ENCODE measurements at regions not wholly inside any gene's neighbourhood (a gene's known extent, or its start where the extent isn't known, plus 50 kb on each side); places are given as distances from the start of the nearest gene placed in this dataset.

GRCh38 chr22:48256041-48256739 lies 1493.7 kb downstream of the TBC1D22A start:
- DNase-seq (ENCODE audit: low spot score): no peak

GRCh38 chr22:48254311-48254873 lies 1491.9 kb downstream of the TBC1D22A start:
- DNase-seq (ENCODE audit: low spot score): no peak

DNA sequence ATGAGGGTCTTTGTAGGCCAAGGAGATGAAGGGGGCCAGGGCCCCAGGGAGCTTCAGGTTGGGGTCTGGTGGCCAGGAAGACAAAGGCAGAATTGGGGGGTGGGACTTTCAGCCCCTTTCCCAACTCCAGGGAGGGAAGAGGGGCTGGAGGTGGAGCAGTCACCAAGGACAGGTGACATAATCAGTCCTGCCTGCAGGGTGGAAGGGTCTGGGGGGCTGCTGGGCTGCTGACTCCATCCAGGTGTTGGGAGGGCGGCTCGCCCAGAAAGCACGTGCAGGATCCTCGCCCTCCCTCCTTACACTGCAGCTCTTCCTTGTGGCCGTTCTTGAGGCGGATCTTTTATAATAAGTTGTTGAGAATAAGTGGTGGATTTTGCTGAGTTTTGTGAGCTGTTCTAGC lies 1491.1 kb downstream of the TBC1D22A start:
- no peak for DNase-seq (ENCODE audit: low spot score)

GRCh38 chr22:48253136-48253535 lies 1490.7 kb downstream of the TBC1D22A start:
- no peak for DNase-seq (ENCODE audit: low spot score)

DNA sequence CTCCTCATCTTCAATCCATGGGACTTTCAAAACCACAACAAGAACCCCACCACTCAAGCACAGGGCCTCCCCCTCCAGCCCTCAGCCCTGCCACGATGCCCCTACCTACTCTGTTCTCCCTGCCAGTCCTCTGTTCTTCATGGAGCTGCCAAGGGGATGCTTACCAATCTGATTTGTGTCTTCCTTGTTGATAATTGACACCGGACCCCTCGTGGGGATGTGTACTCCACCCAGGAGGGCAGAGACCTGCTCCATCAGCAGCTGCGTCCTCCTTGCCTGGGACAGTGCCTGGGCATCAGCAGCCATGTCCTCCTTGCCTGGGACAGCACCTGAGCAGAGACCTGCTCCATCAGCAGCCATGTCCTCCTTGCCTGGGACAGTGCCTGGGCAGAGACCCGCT lies 1489.2 kb downstream of the TBC1D22A start:
- DNase-seq (ENCODE audit: low spot score): no peak

- no peak for DNase-seq (ENCODE audit: low spot score)
Observed at GRCh38 chr22:48250937-48251530, 1488.6 kb downstream of the TBC1D22A start.

DNA sequence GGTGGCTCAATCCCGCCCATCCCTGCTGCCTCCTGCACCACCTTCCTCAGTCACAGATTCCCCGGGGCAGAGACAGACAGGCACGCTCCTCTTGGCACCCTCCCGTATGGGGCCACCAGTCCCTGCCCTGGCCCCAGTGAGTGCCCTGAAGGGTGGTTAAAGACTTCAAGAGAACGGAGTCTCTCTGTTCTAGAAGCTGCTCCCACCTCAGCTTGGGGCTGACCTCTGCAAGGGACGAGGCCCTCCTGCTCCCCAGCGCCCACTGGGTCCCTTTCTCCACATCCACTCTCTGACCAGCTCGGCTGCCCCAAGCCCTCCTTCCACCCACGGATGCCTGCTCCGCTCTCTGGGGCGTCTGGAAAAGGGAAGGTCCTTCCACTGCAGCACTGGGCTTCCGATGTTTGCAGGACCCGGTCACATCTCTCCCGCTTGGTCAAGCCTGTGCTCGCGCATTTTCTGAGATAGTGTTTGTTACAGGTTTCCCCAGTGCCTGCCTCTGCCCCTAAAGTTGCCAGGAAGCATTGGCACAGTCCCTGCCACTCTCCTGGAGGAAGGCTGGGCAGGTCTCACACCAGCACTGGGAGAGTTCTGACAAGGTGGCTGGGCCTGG lies 1487.9 kb downstream of the TBC1D22A start:
- no peak for DNase-seq (ENCODE audit: low spot score)

GRCh38 chr22:48249713-48250268 lies 1487.3 kb downstream of the TBC1D22A start:
- DNase-seq (ENCODE audit: low spot score): no peak

- DNase-seq (ENCODE audit: low spot score): no peak
Observed at GRCh38 chr22:48248901-48249455, 1486.5 kb downstream of the TBC1D22A start.

DNA sequence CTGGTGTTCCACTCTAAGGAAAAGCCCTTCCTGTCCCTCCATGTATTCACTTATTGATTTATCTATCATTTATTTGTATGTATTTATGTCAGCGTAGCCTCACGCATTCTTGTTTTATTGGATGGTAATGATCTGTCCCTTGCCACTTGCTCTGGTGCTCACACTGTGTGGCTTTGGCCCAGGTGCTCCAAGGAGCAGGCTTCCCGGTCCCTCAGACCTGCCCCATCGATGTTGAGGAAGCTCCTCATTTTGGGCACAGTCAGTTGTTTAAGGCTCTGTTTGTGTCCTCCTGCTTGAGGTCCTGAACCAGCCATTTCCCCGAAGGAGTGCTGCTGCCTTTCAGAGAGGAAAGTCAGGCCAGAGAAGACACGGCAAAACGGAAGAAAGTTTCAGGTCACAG lies 1485.4 kb downstream of the TBC1D22A start:
- DNase-seq (ENCODE audit: low spot score): no peak

GRCh38 chr22:48245196-48245485 lies 1482.7 kb downstream of the TBC1D22A start:
- DNase-seq (ENCODE audit: low spot score): no peak

DNA sequence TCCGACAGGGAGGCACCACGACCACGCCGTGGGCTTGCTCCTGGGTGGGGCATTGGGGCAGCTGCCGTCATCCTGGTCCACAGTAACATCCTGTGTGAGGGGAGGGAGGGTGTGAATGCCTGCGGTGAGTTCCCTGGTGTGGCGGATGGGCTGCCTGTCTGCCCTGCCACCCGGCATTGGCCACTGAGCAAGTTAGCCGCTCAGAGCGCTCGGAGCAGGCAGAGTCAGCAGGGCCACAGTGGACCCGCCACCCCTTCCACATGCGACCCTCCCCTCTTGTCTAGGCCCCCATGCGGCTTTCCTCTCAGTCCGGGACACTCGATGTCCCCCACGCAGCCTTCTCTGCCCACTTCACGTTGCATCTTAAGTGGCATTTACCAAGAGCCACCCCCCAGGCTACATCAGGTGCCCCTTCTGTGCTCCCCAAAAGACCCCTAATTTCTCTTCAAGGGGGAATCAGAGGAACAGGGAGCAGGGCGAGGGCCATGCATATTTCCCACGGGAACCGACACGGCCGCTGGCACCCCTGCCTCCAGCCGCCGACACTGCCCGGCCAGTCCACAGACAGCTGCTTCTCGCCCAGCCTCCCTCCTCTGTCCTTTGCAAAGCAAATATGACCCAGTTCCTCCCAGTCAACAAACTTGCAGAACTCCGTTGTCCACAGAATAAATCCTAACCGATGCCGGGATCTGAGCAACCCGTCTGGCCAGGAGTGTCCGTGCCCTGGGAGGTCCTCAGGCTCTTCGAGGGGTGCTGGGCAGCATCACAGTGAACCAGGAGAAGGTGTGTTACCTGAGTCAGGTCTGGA lies 1482.1 kb downstream of the TBC1D22A start:
- no peak for DNase-seq (ENCODE audit: low spot score)

GRCh38 chr22:48242461-48242864 lies 1480.0 kb downstream of the TBC1D22A start:
- DNase-seq (ENCODE audit: low spot score): no peak

GRCh38 chr22:48241658-48242057 lies 1479.2 kb downstream of the TBC1D22A start:
- DNase-seq (ENCODE audit: low spot score): no peak

GRCh38 chr22:48240935-48241230 lies 1478.4 kb downstream of the TBC1D22A start:
- no peak for DNase-seq (ENCODE audit: low spot score)

GRCh38 chr22:48240148-48240934 lies 1477.9 kb downstream of the TBC1D22A start:
- no peak for DNase-seq (ENCODE audit: low spot score)

- DNase-seq (ENCODE audit: low spot score): no peak
Observed at GRCh38 chr22:48239461-48240147, 1477.2 kb downstream of the TBC1D22A start.

GRCh38 chr22:48238966-48239365 lies 1476.5 kb downstream of the TBC1D22A start:
- DNase-seq (ENCODE audit: low spot score): no peak

DNA sequence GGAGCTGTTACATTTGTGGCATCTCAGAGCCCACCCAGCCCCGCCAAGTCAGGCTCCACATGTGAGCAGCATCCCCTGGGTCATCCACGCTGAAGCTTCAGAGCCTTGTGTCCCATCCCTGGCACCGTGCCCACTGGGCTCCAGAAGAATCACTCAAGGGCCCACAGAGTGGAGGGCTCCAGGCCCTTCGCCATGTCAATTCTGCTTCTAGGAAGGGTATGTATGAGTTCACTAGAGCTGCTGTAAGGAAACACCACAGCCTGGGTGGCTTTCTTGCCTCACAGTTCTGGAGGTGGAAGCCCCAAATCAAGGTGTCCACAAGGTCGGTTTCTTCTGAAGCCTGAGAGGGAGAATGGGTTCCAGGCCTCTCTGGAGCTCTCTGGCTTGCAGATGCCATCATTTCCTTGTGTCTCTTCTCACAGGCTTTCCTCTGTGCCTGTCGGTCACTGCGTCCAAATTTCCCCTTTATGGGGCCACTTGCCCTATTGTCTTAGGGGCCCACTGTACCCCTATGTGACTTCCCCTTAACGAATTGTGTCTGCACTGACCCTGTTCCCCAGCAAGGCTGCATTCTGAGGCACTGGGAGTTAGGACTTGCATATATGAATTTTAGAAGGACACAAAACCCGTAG lies 1476.0 kb downstream of the TBC1D22A start:
- DNase-seq (ENCODE audit: low spot score): no peak
